GM18907 (cell line): ENCODE measurements at regions not wholly inside any gene's neighbourhood (a gene's known extent, or its start where the extent isn't known, plus 50 kb on each side); places are given as distances from the start of the nearest gene placed in this dataset.

Experiments used
- ATAC-seq: cut with Tn5 transposase; IDR thresholded peaks from one replicate; pipeline ENCODE4 v1.9.1; 2021; ENCODE audit warnings: mild to moderate bottlenecking, moderate library complexity; ENCODE audit not compliant: unreplicated experiment

DNA sequence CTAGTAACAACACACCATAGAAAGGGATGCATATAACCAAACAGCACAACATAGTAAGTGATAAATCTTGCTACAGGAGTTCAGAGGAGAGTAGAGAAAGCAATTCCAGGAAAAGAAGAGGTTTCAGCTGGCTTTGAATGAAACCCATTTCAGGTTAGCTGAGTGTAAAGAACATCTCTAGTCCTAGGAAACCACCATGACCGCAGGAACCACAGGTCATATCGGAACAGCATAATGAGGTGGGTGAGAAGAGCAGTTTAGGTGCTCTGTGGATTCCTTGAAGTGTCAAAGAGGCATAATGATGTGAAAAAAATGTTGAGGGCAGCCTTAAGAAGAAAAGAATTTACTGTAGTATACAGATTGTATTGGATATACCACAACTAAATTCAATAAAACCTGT lies 507.5 kb downstream of the MTRR start:
- no peak for ATAC-seq

DNA sequence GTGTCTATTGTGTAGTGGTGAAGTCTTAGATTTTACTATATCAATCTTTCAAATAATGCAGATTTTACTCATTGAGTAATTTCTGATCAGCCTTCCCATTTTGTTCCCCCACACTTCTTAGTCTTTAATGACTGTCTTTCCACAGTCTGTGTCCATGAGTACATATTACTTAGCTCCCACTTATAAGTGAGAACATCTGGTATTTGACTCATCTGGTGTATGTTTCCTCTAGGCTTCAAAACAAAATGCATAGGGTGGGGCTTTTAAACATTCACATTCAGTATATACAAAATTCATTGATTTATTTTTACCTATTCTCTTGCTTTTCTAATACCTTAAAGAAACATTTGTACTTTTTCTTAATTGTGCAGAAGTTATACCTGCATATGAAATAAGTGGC lies 513.0 kb downstream of the MTRR start:
- no peak for ATAC-seq

DNA sequence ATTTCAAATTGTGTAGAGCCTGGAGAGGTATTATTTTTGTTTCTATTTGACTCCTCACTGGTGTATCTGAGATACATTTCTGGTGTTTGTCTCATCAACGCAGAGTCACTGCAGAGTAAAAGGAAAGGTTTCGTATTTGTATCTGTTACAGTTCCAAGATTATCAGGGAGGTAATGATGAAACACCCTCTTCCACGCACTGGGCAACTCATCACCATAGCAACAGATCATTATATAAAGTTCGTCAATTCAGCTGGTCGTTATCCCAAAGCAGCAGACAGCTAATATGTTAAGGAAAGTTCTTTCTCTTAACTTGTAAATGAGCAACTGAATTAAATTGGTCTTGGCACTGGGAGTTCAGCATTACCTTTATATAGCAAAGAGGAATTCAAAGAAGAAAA lies 513.5 kb downstream of the MTRR start:
- no peak for ATAC-seq

DNA sequence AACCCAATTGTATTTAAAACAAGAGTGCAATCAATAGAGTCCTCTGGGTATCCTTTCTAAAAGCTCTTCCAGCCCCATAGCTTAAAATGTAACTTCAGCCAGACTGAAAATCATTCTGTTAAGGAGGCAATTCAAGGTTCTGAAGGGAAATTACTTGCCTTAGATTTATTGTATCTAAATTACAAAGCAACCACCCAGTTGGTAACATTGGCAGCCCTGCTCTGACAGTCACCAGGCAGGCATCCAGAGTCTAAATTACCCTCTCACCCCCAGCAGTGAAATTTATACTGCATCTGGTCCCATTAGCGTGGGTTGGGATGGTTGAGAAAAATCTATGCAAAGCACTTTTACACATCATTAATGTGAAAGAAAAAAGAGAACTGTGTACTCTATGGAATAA lies 514.7 kb downstream of the MTRR start:
- no peak for ATAC-seq

DNA sequence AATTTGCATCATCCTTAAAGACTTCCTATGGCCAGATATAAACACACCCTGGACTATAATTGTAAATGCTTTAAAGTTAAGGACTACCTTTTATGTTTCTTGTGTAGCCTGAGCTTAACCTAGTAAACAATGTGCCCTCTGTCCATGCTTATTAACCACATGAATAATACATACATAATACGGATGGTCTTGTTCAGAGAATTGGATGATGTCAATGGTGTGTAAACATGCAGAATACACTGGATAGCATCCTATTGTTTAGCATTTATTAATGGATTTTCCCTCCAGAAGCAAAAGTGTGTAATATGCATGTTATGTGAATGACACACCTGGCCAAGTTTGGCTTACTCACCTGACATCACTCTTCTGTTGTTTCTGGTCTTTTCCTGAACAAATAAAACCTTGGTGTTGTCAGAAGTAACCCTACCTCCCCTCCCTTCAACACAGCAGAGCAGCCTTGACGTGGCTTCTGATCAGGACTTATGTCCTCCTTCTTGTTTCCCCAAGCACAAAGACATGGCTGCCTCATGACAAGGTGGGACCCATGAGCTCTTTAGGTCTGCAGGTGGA lies 517.9 kb downstream of the MTRR start:
- no peak for ATAC-seq

DNA sequence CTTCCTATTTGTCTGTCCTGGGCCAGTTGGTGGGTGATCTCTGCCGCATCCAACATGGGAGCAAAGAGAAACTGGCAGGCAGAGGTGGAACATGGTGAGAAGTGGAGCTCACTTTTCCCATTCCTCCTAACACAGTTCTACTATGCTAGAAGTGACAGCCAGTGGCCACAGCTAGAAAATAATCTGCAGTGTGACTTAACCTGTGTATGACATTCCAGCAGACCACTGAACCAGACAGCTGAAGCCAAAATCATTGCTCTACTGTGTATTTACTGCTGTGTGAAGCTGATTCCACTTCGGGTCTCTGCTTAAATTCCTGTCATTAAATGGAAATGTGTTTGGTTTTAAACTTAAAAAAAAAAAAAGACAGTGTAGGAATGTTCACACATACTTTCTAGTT lies 523.0 kb downstream of the MTRR start:
- ATAC-seq = no peak

DNA sequence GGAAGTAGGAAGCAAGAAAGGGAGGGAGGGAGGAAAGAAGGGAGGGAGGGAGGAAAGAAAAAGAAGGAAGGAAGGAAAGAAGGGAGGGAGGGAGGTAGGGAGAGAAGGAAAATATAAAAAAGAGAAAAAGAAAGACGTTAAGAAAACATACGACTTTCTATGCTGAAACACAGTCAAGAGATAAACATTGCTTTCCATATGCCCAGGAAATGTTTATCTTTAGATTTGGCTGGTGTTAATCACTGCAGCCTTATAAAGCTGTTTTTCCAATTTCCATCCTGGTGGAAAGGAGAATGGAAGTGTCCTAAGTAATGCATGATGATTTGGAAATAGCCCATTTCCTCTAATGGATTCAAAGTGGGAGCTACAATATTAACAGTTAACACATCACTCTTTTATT lies 524.3 kb downstream of the MTRR start:
- ATAC-seq = no peak

DNA sequence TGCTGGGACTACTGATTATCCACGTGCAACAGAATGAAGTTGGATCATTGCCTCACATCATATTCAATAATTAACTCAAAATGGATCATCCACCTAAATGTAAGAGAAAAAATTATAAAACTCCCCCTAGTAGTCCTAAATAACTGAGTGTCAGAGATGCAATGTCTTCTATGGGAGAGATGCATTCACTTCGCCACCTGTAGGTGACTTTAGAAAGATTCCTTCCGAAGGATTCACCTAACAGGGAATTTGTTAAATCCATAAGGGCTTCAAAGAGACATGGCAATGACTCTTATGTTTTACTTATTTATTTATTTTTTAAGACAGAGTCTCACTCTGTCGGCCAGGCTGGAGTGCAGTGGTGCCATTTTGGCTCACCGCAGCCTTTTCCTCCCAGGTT lies 526.0 kb downstream of the MTRR start:
- ATAC-seq = no peak

DNA sequence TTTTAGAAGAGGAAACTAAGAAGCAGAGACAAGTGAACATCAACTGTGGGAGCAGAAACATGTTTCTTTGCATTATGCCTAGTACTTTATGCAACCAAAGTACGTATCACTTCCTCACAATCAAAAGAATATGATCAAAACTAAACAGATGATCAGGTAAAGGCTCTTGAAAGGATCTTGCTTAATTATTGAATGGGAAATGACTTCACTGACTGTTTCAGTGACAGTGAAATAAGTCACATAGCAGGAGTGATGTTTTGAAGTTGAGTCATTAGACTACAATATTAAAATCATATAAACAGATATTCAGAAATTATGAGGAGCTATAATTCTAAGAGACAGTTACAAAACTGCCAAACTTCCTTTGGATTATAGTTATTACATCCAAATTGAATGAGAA lies 527.3 kb downstream of the MTRR start:
- ATAC-seq = no peak

DNA sequence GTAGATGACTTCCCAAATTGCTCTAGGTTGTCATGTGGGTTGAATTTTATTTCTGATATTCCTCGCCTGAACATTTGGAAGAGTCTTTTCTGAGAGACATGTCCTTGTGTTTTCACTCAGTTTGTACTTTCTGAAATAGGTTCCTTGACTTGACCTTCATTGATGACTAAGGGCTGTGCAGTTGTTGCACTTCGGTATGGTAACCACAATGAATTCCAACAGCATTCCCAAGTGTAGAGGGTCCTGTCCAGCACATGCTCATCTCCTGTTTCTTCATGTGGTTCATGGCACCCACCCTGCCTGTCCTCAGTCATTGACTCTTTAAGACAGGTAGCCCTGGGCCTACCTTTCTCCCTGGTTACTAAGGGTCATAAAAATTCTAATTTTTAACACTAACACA lies 527.8 kb downstream of the MTRR start:
- ATAC-seq = no peak

DNA sequence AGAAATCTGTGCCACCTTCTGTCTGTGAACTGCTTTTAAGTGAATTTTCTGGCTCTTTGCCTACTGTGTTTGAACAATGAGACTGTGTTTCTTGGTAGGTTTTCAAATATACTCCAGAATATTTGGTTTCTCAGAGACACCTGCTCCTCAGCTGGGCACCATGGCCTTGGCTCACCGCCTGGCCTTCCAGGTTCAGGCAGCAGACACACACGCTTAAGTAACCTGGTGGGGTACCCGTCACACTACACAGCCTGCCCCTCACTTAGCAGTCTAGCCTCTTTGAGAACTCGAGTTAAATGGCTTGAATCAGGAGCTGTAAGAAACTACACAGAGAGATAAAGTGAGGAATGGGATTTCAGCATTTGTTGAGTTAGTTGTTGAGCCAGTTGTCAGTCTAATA lies 530.5 kb downstream of the MTRR start:
- ATAC-seq = no peak

DNA sequence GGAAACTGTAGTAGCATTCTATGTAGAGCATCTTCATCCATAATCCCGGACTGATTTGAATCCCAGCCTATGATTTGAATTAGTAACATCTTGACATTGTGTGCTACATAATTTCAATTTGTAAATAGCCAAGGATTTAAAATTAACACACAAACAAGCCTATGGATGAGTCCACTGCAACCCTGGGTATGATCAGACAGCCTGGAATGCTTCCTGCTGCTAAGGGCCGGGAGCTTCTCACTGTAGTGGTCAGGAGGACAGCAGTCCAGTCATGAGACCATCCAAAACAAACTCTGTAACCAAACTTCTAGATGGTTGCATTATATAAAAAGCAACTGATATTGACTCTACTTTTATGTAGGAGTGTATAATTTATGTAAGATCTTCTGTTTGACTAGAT lies 539.3 kb downstream of the MTRR start:
- ATAC-seq = no peak

DNA sequence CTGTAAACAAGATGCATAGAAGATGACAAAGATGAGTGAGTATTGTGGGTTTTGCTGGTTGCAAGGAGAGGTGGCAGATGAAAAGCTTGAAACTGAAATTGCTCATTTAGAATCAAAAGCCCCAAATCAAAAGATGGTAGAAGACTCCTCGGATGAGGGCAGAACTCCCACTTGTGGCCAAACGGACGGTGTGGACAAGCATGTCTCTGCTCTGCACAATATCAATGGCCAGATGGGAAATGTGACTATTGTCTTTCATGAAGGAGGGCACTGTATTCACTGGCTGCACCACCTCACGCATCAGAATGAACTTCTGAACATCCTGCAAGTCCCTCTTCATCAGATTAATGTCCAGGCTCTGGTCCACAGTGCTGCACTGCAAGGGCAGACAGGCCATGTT lies 541.7 kb downstream of the MTRR start:
- no peak for ATAC-seq

DNA sequence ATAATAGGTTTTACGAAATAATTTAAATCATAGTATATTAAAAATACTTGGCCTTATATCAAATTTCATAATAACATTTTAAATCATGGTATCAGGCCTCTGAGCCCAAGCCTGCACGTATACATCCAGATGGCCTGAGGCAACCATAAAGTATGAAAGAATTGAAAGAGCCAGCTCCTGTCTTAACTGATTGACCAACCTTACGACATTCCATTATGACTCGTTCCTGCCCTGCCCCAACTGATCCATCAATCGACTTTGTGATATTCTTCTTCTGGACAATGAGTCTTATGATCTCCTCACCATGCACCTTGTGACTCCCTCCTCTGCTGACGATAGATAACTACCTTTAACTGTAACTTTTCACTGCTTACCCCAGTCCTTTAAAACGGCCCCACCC lies 545.0 kb downstream of the MTRR start:
- no peak for ATAC-seq

DNA sequence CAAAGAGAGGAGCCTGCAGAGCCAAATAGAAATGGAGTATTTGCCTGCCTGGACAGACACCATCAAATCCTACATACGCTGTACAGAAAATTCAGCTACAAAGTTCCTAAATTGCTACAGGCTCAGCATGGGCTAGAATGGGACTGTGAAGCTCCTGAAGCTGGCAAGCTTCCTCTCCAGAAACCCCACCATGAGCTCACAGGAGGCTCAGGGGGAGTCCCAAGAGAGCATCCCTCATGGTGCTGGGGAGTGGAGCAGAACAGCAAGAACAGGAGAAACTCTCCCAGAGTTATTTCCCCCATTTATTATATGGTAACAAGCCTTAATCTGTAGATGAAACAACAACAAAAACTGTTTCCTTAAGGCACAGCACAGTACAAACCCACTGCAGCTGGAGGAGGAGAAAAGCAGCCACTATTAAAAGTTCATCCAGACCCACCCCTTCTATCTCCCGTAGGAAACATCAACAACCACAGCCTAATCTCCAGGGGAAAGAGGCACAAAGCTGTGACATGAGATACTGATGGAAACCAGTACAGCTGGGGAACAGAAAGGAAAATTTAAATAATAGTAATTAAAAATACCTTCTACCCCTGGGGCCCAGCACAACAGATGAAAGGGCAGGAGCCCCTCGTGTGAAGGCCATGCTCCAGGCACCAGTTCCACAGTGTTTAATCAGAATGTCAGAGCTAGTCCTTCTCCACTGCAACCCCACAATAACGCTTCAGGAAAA lies 548.5 kb downstream of the MTRR start:
- no peak for ATAC-seq

DNA sequence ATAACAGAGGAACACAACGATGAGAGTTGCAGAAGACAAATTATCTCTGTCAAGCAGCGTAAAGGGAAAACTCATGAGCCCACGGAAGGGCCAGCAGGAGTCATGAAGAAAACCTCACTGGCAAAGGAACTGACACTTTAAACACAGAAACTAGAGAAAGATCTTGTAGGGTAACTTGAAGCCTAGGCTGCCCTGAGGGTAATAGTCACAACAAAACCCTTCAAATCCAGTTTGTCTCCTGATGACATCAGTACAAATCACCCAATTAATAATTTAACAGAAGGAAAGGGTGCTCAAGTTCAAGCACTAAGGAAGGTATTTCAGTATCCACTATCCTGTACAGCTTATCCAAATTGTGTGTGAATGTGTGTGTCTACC lies 549.1 kb downstream of the MTRR start:
- ATAC-seq = no peak

DNA sequence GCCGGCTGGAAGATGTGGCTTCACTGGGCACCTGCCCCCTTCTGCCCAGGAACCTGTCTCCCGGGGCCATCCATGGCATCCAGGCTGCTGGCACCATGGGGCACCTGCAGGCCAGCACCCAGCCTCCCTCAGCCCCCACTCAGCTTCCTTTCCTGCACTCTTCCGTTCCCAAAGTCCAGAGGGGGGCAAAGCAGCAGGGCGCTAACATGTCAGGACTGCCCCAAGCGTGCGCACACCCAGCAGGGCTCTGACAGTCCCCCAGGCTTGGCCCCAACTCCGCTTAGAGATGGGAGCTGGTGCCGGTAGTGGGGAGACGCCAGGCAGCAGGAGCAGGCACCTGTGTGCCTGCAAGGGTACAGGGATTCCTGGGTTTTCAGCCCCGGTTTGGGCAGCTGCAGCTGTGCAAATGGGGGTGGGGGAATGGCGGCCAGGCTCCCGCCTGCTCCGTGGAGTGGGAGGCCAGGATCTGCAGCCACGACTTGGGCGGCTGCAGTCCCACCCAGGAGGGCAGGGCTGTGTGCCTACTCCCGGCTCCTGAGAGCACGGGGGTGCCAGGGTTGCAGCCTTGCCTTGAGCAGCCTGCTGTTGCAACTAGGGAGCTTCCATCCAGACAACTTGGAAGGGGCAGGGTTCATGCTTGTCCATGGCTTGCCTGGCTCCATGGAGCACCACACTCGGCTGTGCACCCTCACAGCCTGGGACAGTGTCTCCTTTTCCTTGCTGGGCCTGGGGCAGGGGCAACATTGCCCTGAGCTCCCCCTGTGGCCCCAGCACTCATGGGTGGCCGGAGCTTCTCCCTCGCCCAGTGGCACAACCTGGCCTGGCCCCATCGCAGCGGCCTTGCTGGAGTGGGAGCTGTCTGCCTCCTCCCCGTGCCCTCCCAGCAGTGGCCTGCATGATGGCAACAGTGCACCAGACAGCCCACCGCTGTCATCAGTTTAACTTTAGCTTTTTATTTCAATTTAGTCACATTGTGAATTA lies 561.1 kb downstream of the MTRR start:
- no peak for ATAC-seq

DNA sequence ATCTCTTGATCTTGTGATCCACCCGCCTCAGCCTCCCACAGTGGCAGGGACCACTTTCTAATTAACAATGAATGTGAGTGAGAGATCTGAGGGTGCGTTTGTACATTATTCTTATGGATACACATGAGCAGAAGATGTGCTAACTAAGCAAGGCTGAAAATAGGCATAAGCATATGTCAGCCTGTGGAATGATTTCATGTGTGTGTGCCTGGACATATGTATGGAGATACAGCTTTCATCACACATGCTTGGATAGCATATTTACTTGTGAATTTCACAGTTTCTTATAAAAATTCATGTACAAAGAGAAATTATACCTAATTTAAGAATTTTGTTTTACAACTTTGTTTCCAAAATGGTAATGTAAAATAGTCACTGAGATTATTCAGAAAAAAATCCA lies 565.6 kb downstream of the MTRR start:
- no peak for ATAC-seq

DNA sequence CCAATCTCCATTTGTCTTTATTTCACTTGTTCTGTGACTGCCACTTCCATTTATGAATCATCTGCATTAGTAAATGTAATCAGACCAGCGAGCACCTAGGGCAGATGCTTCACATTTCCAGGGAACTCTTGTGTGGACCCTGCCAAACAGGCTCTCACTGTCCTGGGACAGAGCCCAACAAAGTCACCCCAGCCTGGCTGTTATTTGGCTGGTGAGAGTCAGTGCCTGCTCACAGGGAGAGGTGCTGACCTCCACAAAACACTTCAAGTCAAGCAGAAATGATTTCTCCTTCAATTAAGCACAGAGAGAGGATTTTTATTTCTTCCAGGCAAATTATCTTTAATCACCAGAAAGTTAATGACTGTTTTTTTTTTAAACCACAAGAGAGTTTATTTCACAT lies 568.0 kb downstream of the MTRR start:
- no peak for ATAC-seq

DNA sequence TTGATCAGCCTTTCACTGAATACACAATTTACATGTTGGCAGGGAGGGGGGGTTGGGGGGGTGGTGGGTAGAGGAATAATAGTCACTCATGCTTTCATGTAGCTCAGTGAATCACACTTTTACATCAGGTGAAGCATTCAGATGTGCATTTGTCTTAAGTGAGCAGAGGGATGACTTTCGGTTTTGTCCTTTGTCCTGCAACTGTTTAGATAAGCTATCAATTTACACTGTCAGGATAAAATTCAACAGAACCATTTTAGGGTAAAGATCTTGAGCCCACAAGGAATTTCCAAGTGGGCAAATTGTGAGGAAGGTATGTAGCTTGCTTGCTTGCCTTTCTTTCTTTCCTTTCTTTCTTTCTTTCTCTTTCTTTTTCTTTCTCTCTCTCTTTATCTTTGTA lies 576.2 kb downstream of the MTRR start:
- no peak for ATAC-seq

DNA sequence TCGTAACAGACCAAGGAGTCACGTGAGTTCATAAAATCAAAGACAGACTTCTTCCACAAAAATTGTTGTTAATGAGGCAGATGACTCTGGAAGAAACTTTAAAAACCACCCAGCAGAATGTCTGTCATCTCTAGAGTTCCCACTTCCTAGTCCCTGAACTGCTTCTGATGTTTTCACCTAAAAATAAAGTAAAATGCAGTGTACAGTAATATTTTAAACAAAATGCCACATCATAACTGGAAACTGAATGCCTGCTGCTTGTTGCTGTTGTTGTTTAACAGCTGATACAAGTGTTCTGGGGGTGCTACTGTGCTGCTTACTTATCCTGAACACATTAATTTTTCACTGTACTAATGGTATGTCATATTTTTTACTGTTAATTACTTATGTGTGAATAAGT lies 577.2 kb downstream of the MTRR start:
- no peak for ATAC-seq

DNA sequence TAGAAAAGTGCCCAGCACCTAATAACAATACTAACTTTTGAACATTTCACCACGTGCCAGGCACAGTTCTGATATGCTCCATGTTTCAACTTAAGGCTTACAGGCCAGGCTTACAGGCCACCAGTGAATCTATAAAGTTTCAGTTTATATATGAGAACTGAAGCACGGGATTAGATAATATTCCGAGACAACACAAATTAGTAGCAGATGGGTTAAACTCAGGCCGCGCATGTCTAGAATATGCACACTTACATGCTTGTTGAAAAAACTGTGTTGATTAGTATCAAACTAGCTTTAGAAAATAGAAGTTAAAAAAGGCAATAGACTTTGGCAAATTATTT lies 587.9 kb downstream of the MTRR start:
- ATAC-seq = no peak
